ENCODE measurements at regions not wholly inside any gene's neighbourhood (a gene's known extent, or its start where the extent isn't known, plus 50 kb on each side); places are given as distances from the start of the nearest gene placed in this dataset.

GRCh38 chr7:91603707-91604106, 276.8 kb downstream of the MTERF1 start:
- TF ChIP-seq EZH2phosphoT487 (IDR thresholded peaks at IDR 0.05; ENCODE audit: borderline replicate concordance, low read length) (no peak), CTCF (IDR thresholded peaks at IDR 0.05; ENCODE audit: low read depth, low read length, poor library complexity, severe bottlenecking) (no peak)

Data from DOHH2 (cell line).